Heart right ventricle (tissue), 16 donors: ENCODE measurements at regions not wholly inside any gene's neighbourhood (a gene's known extent, or its start where the extent isn't known, plus 50 kb on each side); places are given as distances from the start of the nearest gene placed in this dataset.
"Not testable (repeated sequence)": the region's sequence is repeated elsewhere in the genome, so short reads cannot be mapped to it uniquely, and the experiment has no call there.

ENCODE experiments used
- ATAC-seq, 8 donors: fragments of 200-7000 bp; cut with Tn5 transposase; one replicate each; pipeline ENCODE4 v1.9.1; 2020; ENCODE audit warnings: mild to moderate bottlenecking in 8 of 8, moderate library complexity in 8 of 8, moderate number of reproducible peaks in 1 of 8
- DNase-seq, 2 donors: peaks; one replicate each; pipeline ENCODE4 v3.0.0-alpha.2; 2020
- H3K27ac ChIP-seq, 10 donors: fragments of 200-600 bp; sonication (generic) in 2 of 10; one replicate each; pipeline versions ENCODE4 v1.5.0 to v1.8.0; 2020 to 2022; ENCODE audit warnings: mild to moderate bottlenecking in 3 of 10
- H3K27me3 ChIP-seq, 7 donors: fragments of 200-600 bp; one replicate each; pipeline ENCODE4 v1.8.0; 2021 to 2022; ENCODE audit warnings: mild to moderate bottlenecking in 2 of 7
- H3K36me3 ChIP-seq, 9 donors: fragments of 200-600 bp; sonication (generic) in 1 of 9; one replicate each; pipeline versions ENCODE4 v1.5.0 to v1.8.0; 2020 to 2022; ENCODE audit warnings: mild to moderate bottlenecking in 2 of 9
- H3K4me1 ChIP-seq, 9 donors: fragments of 200-600 bp; sonication (generic) in 1 of 9; one replicate each; pipeline versions ENCODE4 v1.5.0 to v1.8.0; 2020 to 2022; ENCODE audit warnings: mild to moderate bottlenecking in 4 of 9
- H3K4me3 ChIP-seq, 10 donors: fragments of 200-600 bp; sonication (generic) in 2 of 10; one replicate each; pipeline versions ENCODE4 v1.5.0 to v1.8.0; 2020 to 2022; ENCODE audit warnings: mild to moderate bottlenecking in 7 of 10, moderate library complexity in 2 of 10
- H3K9me3 ChIP-seq, 11 donors: fragments of 200-600 bp in 10 of 11; sonication (generic) in 2 of 11; one replicate each; pipeline versions ENCODE4 v1.5.0 to v1.8.0; 2013 to 2022; ENCODE audit warnings: mild to moderate bottlenecking in 2 of 11, control low read depth in 1 of 11, moderate library complexity in 1 of 11
- WGBS, 2 donors: extraction: QIAGEN DNeasy Blood & Tissue Kit; methylation state at CpG; one replicate each; pipeline ENCODE4 v1.1.7; 2013; ENCODE audit warnings: inconsistent platforms in 1 of 2; 5-methylcytosine and 5-hydroxymethylcytosine counted together
- intact Hi-C, 10 donors: fragments of 100-400 bp; cut with DNase I; formaldehyde crosslinking; loops; one replicate each; pipeline versions ENCODE4 v1.11.1 to v1.14.2; 2022
- TF ChIP-seq, protein P1 (sequence below), 9 donors: fragments of 200-600 bp; sonication (generic) in 2 of 9; IDR thresholded peaks; one replicate each; pipeline versions ENCODE4 v1.5.0 to v1.8.0; 2021 to 2022; ENCODE audit warnings: antibody characterized with exemption in 9 of 9, mild to moderate bottlenecking in 5 of 9, moderate library complexity in 1 of 9
- donor health status: Arrhythmogenic right ventricular cardiomyopathy.
- donor health status: ischemic (EF 13 %, LVEDD 7.1; RV severe dilation, severe dysfunction).
- donor health status: healthy with polysubstance abuse.
- donor health status: DM: no; HTN: yes; CAD: no.
- donor health status: DM: no; HTN: no; CAD: no.
- donor health status: ischemic (EF 25% LVEDD 6.9; RV normal size, moderate dysfunction).
- donor health status: ischemic (EF 25% LVEDD 5.7; RV mildly dilated, moderate dysfunction).
- donor health status: healthy.
- donor health status: DM: yes; HTN: yes; CAD: no.
- donor health status: Ischemic cardiomyopathy.
- donor health status: ischemic (EF 35%, LVEDD 5.7; RV mildly dilated, moderate dysfunction).
- donor health status: nonischemic (EF 11% LVEDD 7.7; RV severe dilation, severe dysfunction).
- donor health status: DM: yes; HTN: yes; CAD: no.
- donor health status: PGD.
- donor health status: ischemic (EF 29% LVEDD 5.4; RV normal size, mild dysfunction).
- donor health status: nonischemic (EF 23%, LVEDD 6.1; RV moderate dilation, normal function).

DNA sequence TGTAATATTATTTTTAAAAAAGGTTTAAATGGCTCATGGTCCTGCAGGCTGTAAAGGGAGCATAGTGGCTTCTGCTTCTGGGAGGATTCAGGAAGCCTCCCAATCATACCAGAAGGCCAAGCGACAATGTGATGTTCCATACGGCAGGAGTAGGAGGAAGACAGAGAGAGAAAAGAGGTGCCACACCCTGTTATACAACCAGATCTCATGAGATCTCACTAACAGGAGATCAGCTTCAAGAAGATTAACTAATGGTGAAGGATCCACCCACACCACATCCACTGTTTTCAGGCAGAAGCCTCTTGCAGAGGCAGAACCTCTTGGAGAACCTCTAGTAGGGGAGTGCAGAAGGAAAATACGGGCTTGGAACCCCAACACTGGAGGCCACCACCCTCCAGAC, 103.9 kb upstream of the TEKT4 start:
- DNase-seq (no peak), ATAC-seq (no peak)
- no peaks in the 10 kb centered on the region for H3K27me3 ChIP-seq
- no peaks in the 10 kb centered on the region for H3K9me3 ChIP-seq
- H3K27ac ChIP-seq, result no peak overlapping the region
- no peak overlapping the region for H3K4me3 ChIP-seq
- no peaks in the 10 kb centered on the region for H3K4me1 ChIP-seq
- TF ChIP-seq, protein P1, sequence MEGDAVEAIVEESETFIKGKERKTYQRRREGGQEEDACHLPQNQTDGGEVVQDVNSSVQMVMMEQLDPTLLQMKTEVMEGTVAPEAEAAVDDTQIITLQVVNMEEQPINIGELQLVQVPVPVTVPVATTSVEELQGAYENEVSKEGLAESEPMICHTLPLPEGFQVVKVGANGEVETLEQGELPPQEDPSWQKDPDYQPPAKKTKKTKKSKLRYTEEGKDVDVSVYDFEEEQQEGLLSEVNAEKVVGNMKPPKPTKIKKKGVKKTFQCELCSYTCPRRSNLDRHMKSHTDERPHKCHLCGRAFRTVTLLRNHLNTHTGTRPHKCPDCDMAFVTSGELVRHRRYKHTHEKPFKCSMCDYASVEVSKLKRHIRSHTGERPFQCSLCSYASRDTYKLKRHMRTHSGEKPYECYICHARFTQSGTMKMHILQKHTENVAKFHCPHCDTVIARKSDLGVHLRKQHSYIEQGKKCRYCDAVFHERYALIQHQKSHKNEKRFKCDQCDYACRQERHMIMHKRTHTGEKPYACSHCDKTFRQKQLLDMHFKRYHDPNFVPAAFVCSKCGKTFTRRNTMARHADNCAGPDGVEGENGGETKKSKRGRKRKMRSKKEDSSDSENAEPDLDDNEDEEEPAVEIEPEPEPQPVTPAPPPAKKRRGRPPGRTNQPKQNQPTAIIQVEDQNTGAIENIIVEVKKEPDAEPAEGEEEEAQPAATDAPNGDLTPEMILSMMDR (IDR thresholded peaks at IDR 0.05), result no peak
- intact Hi-C loops, result no loop called here
- no peaks in the 10 kb centered on the region for H3K36me3 ChIP-seq
- WGBS, 2 donors, result 85 to 91% methylated on average over 3 of the region's 3 CpGs

DNA sequence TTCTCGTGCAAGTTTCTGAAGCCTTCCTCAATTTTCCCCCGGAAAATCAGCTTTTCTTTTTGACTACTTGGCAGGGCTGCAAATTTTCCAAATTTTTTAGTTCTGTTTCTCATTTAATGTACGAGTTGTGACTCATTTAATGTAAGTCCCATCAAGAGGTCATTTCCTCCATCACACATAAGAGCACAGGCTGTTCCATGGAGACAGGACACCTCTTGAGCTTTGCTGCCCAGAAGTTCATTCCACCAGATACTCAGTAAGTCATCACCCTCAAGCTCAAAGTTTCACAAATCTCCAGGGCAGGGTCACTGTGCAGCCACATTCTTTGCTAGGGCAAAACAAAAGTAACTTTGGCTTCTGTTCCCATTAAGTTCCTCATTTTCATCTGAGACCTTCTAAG, 101.5 kb upstream of the TEKT4 start:
- TF ChIP-seq, protein P1 (IDR thresholded peaks at IDR 0.05), result no peak
- H3K27ac ChIP-seq, result no peak overlapping the region
- ATAC-seq, result no peak
- H3K36me3 ChIP-seq, result no peaks in the 10 kb centered on the region
- intact Hi-C loops, result no loop called here
- H3K9me3 ChIP-seq, result no peaks in the 10 kb centered on the region
- DNase-seq, result no peak
- peaks cover 0 to 5% (median 0%) of the 10 kb centered on the region in 7 donors for H3K27me3 ChIP-seq
- no peak overlapping the region for H3K4me3 ChIP-seq
- 52 to 63% methylated on average over 3 of the region's 3 CpGs for WGBS, 2 donors
- no peaks in the 10 kb centered on the region for H3K4me1 ChIP-seq

DNA sequence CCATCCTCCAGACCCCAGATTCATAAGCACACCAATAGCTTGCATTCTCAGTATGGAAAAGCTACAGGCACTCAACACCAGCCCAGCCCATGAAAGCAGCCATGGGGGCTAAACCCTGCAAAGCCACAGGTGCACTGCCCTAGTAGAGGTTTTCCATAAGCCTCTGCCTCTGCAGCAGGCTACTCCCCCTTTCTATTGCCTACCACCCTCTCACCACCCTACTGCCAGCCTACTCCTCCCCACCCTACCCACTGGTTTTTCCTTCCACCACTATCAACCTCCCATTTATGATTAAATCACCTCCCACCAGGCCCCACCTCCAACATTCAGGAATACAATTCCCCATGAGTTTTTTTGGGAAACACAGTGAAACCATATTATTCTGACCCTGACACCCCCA, 96.4 kb upstream of the TEKT4 start:
- no peak overlapping the region for H3K4me3 ChIP-seq
- H3K9me3 ChIP-seq, result no peaks in the 10 kb centered on the region
- DNase-seq (no peak), ATAC-seq (no peak)
- H3K36me3 ChIP-seq, result no peaks in the 10 kb centered on the region
- TF ChIP-seq, protein P1 (IDR thresholded peaks at IDR 0.05), result no peak
- H3K27me3 ChIP-seq, result peaks cover 0 to 18% (median 0%) of the 10 kb centered on the region in 7 donors
- intact Hi-C loops, result no loop called here
- no peak overlapping the region for H3K27ac ChIP-seq
- H3K4me1 ChIP-seq, result no peaks in the 10 kb centered on the region

DNA sequence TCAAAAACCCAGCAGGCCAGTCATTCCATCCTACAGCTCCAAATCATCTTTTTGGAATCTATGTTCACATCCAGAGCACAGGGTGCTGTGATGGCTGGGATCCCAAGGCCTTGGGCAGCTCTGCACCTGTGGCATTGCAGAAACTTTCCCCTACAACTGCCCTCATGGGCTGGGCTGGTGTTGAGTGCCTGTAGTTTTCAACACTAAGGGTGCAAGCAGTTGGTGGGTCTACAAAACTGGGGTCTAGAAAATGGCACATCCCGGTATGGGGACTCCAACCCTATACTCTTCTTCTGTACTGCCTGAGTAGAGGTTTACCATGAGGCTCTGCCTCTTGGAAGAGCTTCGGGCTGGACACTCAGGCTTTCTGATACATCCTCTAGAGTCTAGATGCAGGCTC, 95.2 kb upstream of the TEKT4 start:
- no peaks in the 10 kb centered on the region for H3K36me3 ChIP-seq
- TF ChIP-seq, protein P1 (IDR thresholded peaks at IDR 0.05), result no peak
- H3K27me3 ChIP-seq, result peaks cover 0 to 18% (median 0%) of the 10 kb centered on the region in 7 donors
- intact Hi-C loops, result no loop called here
- H3K4me3 ChIP-seq, result no peak overlapping the region
- 68 to 75% methylated on average over 2 of the region's 2 CpGs for WGBS, 2 donors
- ATAC-seq (no peak), DNase-seq (no peak)
- H3K9me3 ChIP-seq, result no peaks in the 10 kb centered on the region
- H3K4me1 ChIP-seq, result no peaks in the 10 kb centered on the region
- H3K27ac ChIP-seq, result no peak overlapping the region

DNA sequence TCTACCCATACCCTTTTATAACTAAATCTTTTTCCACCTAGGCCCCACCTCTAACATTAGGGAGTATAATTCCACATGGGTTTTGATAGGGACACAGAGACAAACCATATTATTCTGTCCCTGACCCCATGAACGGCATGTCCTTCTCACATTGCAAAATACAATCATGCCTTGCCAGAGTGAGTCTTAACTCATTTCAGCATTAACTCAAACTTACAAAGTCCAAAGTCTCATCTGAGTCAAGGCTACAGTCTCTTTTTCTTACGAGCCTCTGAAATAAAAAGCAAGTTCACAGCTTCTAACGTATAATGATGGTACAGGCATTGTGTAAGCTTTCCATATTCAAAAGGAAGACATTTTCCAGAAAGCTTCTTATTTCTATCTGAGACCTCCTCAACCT, 86.1 kb upstream of the TEKT4 start:
- WGBS, 2 donors, result 65 to 68% methylated on average over 3 of the region's 3 CpGs
- H3K27me3 ChIP-seq, H3K27ac ChIP-seq, intact Hi-C loops, DNase-seq, ATAC-seq, H3K4me1 ChIP-seq, H3K4me3 ChIP-seq, H3K36me3 ChIP-seq, H3K9me3 ChIP-seq: not testable (repeated sequence)

DNA sequence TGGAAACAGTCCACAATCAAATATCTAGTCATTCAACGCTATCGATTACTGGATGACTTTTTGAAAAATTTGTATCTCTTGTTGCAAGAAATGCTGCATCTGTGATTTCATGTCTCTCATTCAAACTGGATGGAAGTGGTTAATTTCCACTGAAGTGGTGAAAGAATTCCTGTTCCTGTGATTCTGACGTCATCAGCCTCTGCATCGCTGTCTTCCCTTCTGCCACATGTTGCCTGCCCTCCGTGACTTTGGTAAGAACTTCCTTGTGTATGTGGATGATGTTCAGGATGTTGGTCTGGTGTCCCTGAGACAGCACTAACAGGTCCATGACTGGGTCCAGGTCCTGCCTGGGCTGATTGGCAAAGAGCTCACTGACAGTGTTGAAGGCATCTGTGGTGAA, 84.8 kb upstream of the TEKT4 start:
- H3K9me3 ChIP-seq, H3K27ac ChIP-seq, H3K4me3 ChIP-seq, intact Hi-C loops, H3K4me1 ChIP-seq, ATAC-seq, H3K27me3 ChIP-seq, DNase-seq, H3K36me3 ChIP-seq: not testable (repeated sequence)
- WGBS, 2 donors, result 69 to 73% methylated on average over 5 of the region's 5 CpGs

DNA sequence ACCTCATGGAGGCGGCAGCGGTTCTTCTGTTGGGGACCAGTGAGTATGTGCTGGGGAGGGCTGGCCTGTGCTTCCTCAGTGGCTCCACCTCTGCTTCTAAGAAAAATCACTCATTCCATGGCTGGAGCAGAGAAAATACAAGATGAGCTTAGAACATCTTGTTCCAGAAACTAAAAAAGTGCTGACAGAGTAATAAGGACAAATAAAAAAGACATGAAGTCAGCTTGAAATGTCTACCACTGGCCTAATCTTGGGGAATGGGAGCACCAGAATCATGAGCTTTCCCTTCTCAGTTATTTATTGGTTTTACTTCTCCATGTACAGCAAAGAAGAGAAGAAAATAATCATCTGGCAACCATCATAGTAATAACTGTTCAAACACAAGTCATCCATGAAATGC, 81.1 kb upstream of the TEKT4 start:
- ATAC-seq, DNase-seq, H3K27ac ChIP-seq, intact Hi-C loops, H3K4me3 ChIP-seq, H3K36me3 ChIP-seq, H3K4me1 ChIP-seq: not testable (repeated sequence)
- H3K9me3 ChIP-seq, result peaks cover 0 to 11% (median 0%) of the 10 kb centered on the region in 11 donors
- 88 to 93% methylated on average over 2 of the region's 2 CpGs for WGBS, 2 donors
- peaks cover 0 to 26% (median 0%) of the 10 kb centered on the region in 7 donors for H3K27me3 ChIP-seq
